ENCODE measurements at regions not wholly inside any gene's neighbourhood (a gene's known extent, or its start where the extent isn't known, plus 50 kb on each side); places are given as distances from the start of the nearest gene placed in this dataset.

DNA sequence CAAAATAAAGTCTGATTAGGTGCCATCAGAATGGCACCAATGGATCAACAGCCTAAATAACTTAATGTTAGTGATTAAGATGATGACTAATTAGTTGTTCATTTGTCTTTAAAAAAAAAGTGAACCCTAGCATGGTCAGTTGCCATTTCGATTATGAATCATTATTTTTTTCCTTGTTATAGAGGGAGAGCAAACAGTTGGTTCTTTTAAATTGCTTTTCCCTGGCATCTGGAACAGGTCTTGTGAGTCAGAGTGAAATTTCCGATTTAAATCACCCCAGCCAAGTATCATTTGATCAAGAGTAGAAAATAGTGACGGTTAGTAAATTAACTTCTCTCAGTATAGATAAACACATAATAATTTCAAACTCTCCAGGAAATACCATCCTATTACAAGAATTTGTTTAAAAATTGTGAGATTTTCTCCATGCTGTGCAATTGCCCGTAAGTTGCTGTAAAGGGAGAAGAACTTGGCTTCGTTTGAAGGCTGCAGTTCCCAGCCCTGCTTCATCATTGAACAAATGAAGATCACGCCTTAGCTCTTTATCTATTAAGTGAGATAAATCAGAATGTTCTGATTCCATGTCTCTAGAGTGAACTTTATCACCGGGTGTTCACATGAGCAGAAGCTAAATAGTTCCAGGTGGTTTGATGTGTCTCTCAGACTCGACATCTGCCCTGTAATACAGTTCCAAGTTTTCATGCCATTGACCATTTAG lies 741.3 kb downstream of the DOK5 start:
- H3K27ac ChIP-seq (ENCODE audit: low read length), result no peak overlapping the region
- ATAC-seq (no peak), DNase-seq (no peak)
- intact Hi-C loops (cut with DNase I), result no loop called here
- 42% methylated on average over 8 of the region's 8 CpGs for whole genome bisulfite sequencing
- no peaks in the 10 kb centered on the region for H3K4me1 ChIP-seq (ENCODE audit: control insufficient read depth, insufficient read depth, low read length)
- no peaks in the 10 kb centered on the region for H3K27me3 ChIP-seq (ENCODE audit: control insufficient read depth, insufficient read depth)
- H3K4me3 ChIP-seq (ENCODE audit: low read length), result no peak overlapping the region
- no peaks in the 10 kb centered on the region for H3K9me3 ChIP-seq (ENCODE audit: control insufficient read depth, low read length)

DNA sequence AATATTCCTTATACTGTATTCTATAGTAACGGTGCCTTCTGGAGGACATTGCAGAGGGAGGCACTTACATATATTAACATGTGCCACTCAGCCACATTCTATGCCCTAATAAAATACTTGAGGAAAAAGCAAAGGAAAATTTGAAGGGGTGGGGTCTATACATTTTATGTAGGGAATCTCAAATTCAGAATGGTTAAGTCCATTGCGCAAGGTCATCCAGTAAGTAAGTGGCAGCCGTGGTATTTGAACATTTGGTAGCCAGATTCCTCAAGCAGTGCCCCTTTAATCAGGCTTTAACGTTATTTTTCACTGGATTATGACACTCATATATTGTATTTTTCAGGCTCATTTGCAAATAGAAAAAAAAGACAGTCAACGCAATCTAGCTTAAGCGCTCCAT lies 738.3 kb downstream of the DOK5 start:
- no peak overlapping the region for H3K27ac ChIP-seq (ENCODE audit: low read length)
- H3K4me1 ChIP-seq (ENCODE audit: control insufficient read depth, insufficient read depth, low read length), result no peaks in the 10 kb centered on the region
- intact Hi-C loops (cut with DNase I), result no loop called here
- ATAC-seq, result no peak
- H3K4me3 ChIP-seq (ENCODE audit: low read length), result no peak overlapping the region
- DNase-seq, result no peak
- no peaks in the 10 kb centered on the region for H3K27me3 ChIP-seq (ENCODE audit: control insufficient read depth, insufficient read depth)
- 81% methylated on average over 6 of the region's 6 CpGs for WGBS
- no peaks in the 10 kb centered on the region for H3K9me3 ChIP-seq (ENCODE audit: control insufficient read depth, low read length)

DNA sequence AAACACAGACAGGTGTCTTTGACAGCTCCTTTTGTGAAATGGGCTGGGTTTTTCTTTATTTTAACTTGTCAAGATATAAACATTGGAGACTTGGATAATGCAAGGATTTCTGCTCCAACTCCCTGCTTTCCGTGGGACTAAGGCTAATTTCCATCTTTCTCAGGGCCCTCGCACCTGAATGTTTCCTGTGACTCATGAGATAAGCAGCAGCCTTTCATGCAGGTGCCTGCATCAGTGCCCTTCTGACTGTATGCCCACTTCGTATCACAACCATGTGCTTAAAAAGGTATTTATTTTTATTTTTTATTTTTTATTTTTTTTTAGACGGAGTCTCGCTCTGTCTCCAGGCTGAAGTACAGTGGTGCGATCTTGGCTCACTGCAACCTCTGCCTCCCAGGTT lies 736.1 kb downstream of the DOK5 start:
- DNase-seq, result no peak
- no peaks in the 10 kb centered on the region for H3K4me1 ChIP-seq (ENCODE audit: control insufficient read depth, insufficient read depth, low read length)
- intact Hi-C loops (cut with DNase I), result no loop called here
- no peaks in the 10 kb centered on the region for H3K27me3 ChIP-seq (ENCODE audit: control insufficient read depth, insufficient read depth)
- WGBS, result 75% methylated on average over 6 of the region's 6 CpGs
- H3K9me3 ChIP-seq (ENCODE audit: control insufficient read depth, low read length), result no peaks in the 10 kb centered on the region
- H3K27ac ChIP-seq (ENCODE audit: low read length), result no peak overlapping the region
- no peak for ATAC-seq
- no peak overlapping the region for H3K4me3 ChIP-seq (ENCODE audit: low read length)

- no peaks in the 10 kb centered on the region for H3K9me3 ChIP-seq (ENCODE audit: control insufficient read depth, low read length)
- no peak overlapping the region for H3K27ac ChIP-seq (ENCODE audit: low read length)
- intact Hi-C loops (cut with DNase I), result no loop called here
- DNase-seq (no peak), ATAC-seq (no peak)
- H3K4me3 ChIP-seq (ENCODE audit: low read length), result no peak overlapping the region
- no peaks in the 10 kb centered on the region for H3K4me1 ChIP-seq (ENCODE audit: control insufficient read depth, insufficient read depth, low read length)
- H3K27me3 ChIP-seq (ENCODE audit: control insufficient read depth, insufficient read depth), result no peaks in the 10 kb centered on the region
Measured at GRCh38 chr20:55205665-55206064, 730.3 kb downstream of the DOK5 start.

GRCh38 chr20:55200317-55200716 lies 724.9 kb downstream of the DOK5 start:
- WGBS, result 71% methylated on average over 1 of the region's 1 CpG
- DNase-seq (no peak), ATAC-seq (no peak)
- Histone ChIP-seq H3K27me3 (ENCODE audit: control insufficient read depth, insufficient read depth) (no peaks in the 10 kb centered on the region), H3K27ac (ENCODE audit: low read length) (no peak overlapping the region), H3K4me3 (ENCODE audit: low read length) (no peak overlapping the region), H3K9me3 (ENCODE audit: control insufficient read depth, low read length) (no peaks in the 10 kb centered on the region), H3K4me1 (ENCODE audit: control insufficient read depth, insufficient read depth, low read length) (no peaks in the 10 kb centered on the region)
- intact Hi-C loops (cut with DNase I), result no loop called here

GRCh38 chr20:55194947-55195346 lies 719.6 kb downstream of the DOK5 start:
- Histone ChIP-seq H3K9me3 (ENCODE audit: control insufficient read depth, low read length) (no peaks in the 10 kb centered on the region), H3K4me3 (ENCODE audit: low read length) (no peak overlapping the region), H3K27ac (ENCODE audit: low read length) (no peak overlapping the region), H3K4me1 (ENCODE audit: control insufficient read depth, insufficient read depth, low read length) (no peaks in the 10 kb centered on the region), H3K27me3 (ENCODE audit: control insufficient read depth, insufficient read depth) (no peaks in the 10 kb centered on the region)
- DNase-seq (no peak), ATAC-seq (no peak)
- intact Hi-C loops (cut with DNase I), result no loop called here
- WGBS, result 53% methylated on average over 2 of the region's 2 CpGs

DNA sequence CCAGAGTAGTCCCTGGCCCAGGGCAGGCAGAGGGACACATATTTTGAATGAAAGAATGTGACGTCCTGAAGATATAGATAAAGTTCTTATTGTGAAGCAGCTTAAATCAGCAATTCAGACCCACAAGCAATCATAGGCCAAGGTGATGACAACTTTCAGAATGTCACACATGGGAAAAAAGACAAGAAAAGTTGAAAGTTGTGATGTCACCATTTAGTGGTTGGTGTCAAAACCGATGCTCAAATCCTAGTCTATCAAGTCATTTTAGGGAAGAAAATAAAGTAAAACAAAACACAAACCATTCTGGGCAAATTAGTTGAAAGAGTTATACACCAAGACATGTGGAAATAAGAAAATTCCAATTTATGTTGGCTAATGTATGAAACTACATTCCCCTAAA lies 710.8 kb downstream of the DOK5 start:
- ATAC-seq (no peak), DNase-seq (no peak)
- Histone ChIP-seq H3K27me3 (ENCODE audit: control insufficient read depth, insufficient read depth) (no peaks in the 10 kb centered on the region), H3K4me1 (ENCODE audit: control insufficient read depth, insufficient read depth, low read length) (no peaks in the 10 kb centered on the region), H3K27ac (ENCODE audit: low read length) (no peak overlapping the region), H3K9me3 (ENCODE audit: control insufficient read depth, low read length) (no peaks in the 10 kb centered on the region), H3K4me3 (ENCODE audit: low read length) (no peak overlapping the region)
- WGBS, result 53% methylated on average over 2 of the region's 2 CpGs
- intact Hi-C loops (cut with DNase I), result no loop called here

DNA sequence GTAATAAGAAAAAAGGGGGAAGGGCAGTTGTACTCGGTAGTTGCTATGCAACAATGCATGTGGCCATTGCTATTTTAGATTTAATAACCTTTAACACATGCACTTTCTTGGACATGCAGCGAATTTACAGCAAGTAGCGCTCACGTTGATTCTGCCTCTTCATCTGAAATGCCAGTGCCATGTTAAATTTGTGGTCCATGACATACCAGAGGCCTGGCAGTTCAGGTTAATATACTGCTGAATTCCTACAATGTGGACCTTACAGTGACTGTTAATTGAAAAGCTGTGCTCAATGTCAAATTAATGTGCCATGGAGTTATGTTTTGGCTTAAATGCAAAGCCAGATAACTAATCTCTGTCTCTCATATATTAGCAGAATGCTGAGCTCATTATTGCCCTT lies 699.7 kb downstream of the DOK5 start:
- WGBS, result 79% methylated on average over 4 of the region's 4 CpGs
- no peak overlapping the region for H3K4me3 ChIP-seq (ENCODE audit: low read length)
- no peak for ATAC-seq

DNA sequence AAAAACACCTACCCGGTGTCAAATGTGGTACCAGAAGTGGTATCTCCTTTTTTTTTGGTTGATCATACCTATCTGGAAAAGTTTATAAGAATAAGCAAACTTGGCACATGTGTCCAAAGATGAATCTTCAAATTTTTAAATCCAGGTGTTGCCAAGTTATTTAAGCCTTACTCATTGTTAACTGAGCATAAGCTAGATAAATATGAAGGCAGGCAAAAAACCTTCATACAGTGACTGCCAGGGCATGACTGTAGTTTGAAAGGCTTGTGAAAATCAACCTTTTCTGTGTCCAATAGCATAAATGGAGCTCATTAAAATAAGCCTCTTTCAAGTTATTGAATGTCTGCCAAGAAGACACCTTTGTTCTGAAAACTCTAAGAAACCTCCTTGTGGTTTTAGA lies 699.2 kb downstream of the DOK5 start:
- 94% methylated on average over 1 of the region's 1 CpG for WGBS
- H3K9me3 ChIP-seq (ENCODE audit: control insufficient read depth, low read length), result no peaks in the 10 kb centered on the region
- no peak overlapping the region for H3K4me3 ChIP-seq (ENCODE audit: low read length)
- intact Hi-C loops (cut with DNase I), result no loop called here
- no peak overlapping the region for H3K27ac ChIP-seq (ENCODE audit: low read length)
- DNase-seq, result no peak
- no peaks in the 10 kb centered on the region for H3K27me3 ChIP-seq (ENCODE audit: control insufficient read depth, insufficient read depth)
- ATAC-seq, result no peak
- no peaks in the 10 kb centered on the region for H3K4me1 ChIP-seq (ENCODE audit: control insufficient read depth, insufficient read depth, low read length)

More for the DNA sequence above, 699.7 kb downstream of the DOK5 start:
- Histone ChIP-seq H3K4me1 (ENCODE audit: control insufficient read depth, insufficient read depth, low read length) (no peaks in the 10 kb centered on the region), H3K9me3 (ENCODE audit: control insufficient read depth, low read length) (peaks cover 2% of the 10 kb centered on the region), H3K27me3 (ENCODE audit: control insufficient read depth, insufficient read depth) (no peaks in the 10 kb centered on the region), H3K27ac (ENCODE audit: low read length) (no peak overlapping the region)
- no peak for DNase-seq
- intact Hi-C loops (cut with DNase I), result no loop called here

DNA sequence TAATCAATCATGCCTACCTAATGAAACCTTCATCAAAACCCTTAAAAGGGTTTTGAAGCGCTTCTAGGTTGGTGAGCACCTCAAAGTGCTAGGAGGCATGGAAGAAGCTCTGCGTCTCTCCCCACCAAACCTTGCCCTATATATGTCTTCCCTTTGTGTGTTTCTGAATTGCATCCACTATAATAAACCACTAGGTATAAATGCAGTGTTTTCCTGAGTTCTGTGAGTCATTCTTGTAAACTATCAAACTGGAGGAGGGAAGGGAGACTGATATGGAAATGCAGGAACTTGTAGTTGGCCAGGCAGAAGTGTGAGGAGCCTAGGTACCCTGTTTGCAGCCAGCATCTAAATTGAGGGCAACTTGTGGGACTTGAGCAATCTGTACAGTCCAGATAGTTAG lies 698.8 kb downstream of the DOK5 start:
- H3K9me3 ChIP-seq (ENCODE audit: control insufficient read depth, low read length), result no peaks in the 10 kb centered on the region
- no peak for ATAC-seq
- no peaks in the 10 kb centered on the region for H3K4me1 ChIP-seq (ENCODE audit: control insufficient read depth, insufficient read depth, low read length)
- no peak overlapping the region for H3K4me3 ChIP-seq (ENCODE audit: low read length)
- H3K27me3 ChIP-seq (ENCODE audit: control insufficient read depth, insufficient read depth), result no peaks in the 10 kb centered on the region
- no peak for DNase-seq
- WGBS, result 47% methylated on average over 2 of the region's 2 CpGs
- intact Hi-C loops (cut with DNase I), result no loop called here
- no peak overlapping the region for H3K27ac ChIP-seq (ENCODE audit: low read length)

DNA sequence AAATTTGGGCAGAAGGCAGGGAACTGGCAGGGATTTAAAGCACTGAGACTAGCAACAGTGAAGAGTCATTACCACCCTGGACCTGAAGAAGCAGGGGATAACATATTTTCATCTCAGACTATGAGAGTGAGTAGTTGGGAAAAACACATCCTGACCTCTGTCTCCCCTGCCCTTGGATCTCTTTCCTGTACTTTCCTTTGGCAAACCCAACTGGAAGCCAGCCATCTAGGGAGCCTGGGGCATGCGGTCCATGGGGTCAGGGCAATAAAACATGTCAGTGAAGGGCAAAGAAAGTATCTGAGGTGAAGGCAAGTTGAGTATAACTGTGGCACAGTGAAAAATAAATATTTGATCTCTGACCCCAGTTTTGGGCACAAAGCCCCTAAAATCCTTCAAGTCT lies 698.2 kb downstream of the DOK5 start:
- 48% methylated on average over 1 of the region's 1 CpG for WGBS
- ATAC-seq (no peak), DNase-seq (peak in 1 of 3 donors; percentile 29)
- intact Hi-C loops (cut with DNase I), result no loop called here
- no peaks in the 10 kb centered on the region for H3K9me3 ChIP-seq (ENCODE audit: control insufficient read depth, low read length)
- no peak overlapping the region for H3K27ac ChIP-seq (ENCODE audit: low read length)
- H3K4me1 ChIP-seq (ENCODE audit: control insufficient read depth, insufficient read depth, low read length), result no peaks in the 10 kb centered on the region
- no peaks in the 10 kb centered on the region for H3K27me3 ChIP-seq (ENCODE audit: control insufficient read depth, insufficient read depth)
- H3K4me3 ChIP-seq (ENCODE audit: low read length), result no peak overlapping the region

All from right cardiac atrium (tissue), 5 donors.